ENCODE measurements at regions not wholly inside any gene's neighbourhood (a gene's known extent, or its start where the extent isn't known, plus 50 kb on each side); places are given as distances from the start of the nearest gene placed in this dataset.
"Not testable (repeated sequence)": the region's sequence is repeated elsewhere in the genome, so short reads cannot be mapped to it uniquely, and the experiment has no call there.

DNA sequence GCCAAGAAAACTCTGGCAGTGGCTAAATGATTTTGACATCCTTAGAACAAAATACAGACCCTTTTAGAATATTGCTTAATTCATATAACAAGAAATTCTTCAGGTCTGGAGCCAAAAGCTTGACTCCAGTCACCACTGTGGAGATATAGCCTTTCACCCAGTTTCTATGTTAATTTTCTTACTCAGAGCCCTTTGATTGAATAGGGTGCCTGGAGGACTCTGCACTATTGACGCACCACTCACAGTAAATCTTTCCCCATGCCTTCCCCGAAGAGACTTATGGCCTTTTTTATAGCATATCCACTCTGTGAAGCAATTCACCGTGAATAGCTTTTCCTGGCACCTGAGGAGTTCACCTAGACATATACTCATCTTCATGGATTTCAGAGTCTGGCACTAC, 613.8 kb downstream of the ZWINT start:
- no peak for DNase-seq (ENCODE audit: low spot score)

DNA sequence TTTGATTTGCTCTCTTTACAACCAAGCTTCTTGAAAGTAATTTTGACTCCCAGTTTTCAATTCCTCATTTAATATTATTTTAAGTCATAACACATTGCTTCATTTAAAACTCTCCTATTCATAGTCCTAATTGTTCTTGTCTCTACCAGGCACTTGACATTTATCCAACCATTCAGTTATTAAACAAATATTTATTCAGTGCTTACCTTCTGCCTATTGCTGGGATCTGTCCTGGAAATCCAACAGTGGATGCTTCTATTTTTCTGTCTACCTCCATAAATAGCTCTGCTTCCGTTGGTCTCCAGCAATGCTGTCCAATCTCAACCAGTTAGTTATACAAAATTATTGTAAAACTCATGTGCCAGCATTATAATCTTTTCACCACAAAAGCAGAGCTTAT, 615.1 kb downstream of the ZWINT start:
- DNase-seq (ENCODE audit: low spot score) = no peak

DNA sequence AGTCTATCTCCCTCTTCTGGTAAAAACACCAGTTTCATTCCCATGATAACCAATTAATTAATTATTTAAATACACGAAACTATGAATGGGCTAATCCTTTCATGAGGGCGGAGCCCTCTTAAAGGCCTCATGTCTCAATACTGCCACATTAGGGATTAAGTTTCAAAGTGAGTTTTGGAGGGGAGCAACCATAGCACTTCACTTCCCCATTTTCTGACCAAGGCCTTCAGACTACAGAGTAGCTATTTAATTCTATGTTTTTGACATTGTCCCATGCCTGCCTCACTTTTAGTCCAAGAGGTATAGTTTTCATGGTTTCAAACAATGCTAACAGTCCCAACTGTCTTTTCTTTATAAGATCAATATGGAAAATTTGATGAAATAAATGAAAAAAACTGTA, 618.6 kb downstream of the ZWINT start:
- no peak for DNase-seq (ENCODE audit: low spot score)

DNA sequence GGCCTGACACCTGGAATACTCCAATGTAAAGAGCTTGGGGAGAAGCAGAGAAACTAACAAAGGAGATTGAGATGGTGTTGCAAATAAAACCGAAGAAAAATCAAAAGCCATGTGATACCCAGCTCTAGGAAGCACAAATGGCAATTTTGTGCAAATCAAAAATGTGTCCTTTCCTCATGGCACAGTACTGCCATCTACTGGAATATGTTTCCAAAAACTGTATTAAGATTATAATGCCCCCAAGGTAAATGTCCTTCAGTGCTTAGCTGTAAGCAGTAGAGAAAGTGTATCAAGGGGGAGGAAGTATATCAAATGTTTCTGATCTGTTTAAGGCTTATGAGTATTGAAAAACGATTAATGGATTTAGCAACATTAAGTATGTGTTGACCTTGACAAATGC, 620.3 kb downstream of the ZWINT start:
- DNase-seq (ENCODE audit: low spot score) = not testable (repeated sequence)

DNA sequence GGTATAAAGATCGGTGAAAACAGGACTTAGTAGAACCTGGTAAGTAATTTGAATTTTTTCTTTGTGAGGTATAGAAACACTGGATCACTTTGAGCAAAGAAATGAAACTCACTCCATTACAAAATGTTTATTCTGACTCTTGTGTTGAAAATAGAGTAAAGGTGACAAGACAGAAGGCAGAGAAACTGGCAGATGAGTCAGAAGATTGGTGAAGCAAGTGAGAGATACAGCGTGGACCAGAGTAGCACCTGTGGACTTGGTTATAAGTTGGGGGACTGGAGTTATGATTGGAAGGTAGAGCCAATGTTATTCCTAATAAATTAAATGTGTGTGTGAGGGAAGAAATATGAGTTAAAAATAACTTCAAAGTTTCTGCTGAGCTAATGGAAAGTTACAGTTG, 620.9 kb downstream of the ZWINT start:
- no peak for DNase-seq (ENCODE audit: low spot score)

DNA sequence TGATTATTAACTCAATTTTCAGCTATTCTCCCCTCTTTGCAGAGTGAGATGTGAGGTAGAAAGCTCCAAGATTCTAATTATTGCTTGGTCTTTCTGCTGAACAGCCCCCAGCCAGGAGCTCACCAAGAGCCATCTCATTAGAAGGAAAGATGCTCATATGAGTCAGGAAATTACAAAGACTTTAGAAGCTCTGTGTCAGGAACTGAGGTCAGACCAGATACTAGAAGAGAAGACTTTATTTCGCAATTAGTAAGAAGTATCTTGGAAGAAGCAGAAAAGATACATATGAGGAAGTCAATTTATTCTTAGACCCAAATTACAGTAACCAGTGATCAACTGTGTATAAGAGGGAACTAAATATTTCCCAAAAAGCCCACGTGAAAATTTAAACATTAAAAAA, 626.9 kb downstream of the ZWINT start:
- DNase-seq (ENCODE audit: low spot score) = no peak

DNA sequence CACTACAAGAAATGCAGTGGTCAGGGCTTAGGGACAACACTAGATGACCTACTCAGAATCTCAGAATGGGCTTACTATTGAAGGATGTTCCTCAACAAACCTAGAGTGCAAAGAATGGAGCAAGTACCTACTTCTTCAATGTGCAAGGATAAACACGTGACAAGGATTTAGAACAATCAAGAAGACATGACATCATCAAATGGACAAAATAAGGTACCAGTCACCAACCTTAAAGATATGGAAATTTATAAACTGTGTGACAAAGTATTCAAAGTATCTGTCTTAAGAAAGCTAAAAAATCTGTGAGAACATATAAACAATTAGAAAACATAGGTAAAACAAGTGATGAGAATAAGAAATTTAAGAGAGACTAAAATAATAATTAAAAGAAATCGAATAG, 656.1 kb downstream of the ZWINT start:
- DNase-seq (ENCODE audit: low spot score) = no peak

DNA sequence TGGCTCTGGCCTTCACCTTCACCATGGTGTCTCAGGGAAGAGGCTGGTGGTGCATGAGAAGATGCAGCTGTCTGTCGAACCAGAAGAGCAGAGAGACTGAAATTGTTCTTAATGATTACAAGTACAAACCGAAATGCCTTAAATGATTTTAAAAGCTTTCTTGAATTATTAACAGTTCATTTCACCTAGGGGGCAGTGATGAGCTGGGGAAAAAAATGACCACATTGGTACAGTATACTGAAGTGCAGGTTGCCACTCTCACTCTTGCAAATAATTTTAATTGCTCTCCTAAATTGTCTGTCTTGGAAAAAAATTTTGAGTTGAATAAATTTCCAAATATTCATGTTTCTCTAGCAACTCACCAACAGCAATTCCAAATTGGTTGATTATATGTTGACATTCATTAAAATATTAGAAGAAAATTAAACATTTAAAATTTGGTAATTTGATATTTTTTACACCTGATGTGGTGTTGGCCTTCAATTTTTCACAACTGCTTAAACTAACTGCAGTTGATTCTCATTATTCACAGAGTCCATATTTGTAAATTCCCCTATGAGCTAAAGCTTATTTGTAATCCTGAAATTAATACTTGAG, 692.6 kb downstream of the ZWINT start:
- peak; percentile 0 for DNase-seq (ENCODE audit: low spot score)

DNA sequence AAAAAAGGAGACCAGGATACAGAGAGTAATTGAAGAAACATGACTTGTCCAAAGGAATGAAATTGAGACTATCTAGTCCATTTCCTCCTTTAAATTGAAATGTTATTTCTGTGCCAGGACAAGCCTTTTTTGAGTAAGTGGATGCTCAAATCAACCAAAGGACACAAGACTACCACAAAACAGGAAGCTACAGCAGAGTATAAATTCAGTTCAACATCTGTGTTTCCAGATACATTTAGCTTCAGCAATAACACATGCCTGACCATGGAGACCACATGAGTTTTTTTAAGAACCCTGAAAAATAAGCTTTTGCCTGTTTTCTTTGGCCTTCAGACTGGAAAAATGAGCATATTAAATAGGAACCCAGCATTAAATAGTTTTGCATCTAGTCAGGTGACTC, 707.5 kb downstream of the ZWINT start:
- no peak for DNase-seq (ENCODE audit: low spot score)

DNA sequence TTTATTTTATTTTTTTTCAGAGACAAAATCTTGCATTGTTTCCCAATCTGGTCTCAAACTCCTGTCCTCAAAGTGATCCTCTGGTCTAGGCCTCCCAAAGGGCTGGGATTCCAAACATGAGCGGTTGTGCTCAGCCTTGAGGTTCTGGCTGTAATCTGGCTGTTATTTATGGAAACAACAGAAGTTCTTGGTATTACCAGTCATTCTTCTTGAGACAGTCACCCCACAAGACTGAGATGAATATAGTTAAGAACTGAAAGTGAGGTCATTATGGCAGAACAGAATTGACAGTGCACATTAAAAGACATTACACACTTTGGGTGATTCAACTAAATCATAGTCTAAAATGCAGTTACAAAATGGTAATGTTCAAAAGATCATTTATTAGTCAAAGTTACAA, 719.5 kb downstream of the ZWINT start:
- no peak for DNase-seq (ENCODE audit: low spot score)

DNA sequence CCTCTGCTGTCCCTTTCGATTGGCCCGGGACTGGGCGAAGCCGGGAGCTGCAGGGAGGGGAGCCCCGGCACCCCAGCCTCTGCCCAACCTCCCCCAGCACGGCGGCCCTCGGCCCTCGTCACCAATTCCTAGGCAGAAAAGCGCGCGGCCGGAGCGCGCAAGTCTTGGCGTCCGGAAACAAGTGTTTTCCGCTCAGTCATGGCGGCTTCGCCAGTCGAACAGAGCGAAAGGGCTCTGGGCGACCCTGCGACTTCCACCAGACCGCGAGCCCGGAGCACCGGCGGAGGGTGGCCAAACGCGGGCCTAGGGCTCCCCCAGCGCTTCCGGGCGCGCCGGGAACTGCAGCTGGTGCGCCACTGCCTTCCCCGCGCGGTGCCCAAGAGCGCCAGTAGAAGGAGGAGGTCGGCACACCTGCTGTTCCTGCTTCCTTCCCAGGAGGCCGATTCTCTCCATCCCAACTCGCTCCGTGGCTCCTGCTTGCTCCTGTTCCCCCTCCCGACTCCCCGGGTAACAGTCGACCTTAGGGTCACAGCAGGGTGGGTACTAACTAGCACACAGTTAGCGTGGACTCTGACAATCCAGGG, 729.9 kb downstream of the ZWINT start:
- DNase-seq (ENCODE audit: low spot score) = peak; percentile 59

DNA sequence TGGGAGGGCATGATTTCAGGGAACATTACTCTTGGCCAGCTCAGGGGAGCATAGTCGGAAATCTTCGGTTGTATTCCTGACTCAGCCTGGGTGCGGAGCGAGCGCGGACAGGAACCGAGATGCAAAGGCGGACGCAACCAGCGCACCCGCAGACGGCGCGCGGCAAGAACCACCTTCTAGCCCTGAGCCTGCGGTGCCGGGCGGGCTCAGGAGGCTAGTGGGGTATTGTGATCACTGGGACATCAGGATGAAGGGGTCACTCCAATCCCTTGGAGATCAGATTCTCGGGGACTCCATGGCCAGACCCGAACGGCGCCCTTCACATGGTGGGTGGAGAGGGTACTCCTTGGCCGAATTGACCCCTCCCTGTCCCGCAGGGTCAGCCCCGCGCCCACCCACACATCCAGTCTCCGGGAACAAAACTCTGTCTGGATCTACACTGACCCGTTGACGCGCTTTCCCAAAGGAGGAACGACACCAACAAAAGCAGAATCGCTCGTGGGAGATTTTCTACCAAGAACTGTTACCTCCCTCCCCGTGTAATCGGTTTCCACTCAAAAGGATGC, 730.5 kb downstream of the ZWINT start:
- peak; percentile 6 for DNase-seq (ENCODE audit: low spot score)

DNA sequence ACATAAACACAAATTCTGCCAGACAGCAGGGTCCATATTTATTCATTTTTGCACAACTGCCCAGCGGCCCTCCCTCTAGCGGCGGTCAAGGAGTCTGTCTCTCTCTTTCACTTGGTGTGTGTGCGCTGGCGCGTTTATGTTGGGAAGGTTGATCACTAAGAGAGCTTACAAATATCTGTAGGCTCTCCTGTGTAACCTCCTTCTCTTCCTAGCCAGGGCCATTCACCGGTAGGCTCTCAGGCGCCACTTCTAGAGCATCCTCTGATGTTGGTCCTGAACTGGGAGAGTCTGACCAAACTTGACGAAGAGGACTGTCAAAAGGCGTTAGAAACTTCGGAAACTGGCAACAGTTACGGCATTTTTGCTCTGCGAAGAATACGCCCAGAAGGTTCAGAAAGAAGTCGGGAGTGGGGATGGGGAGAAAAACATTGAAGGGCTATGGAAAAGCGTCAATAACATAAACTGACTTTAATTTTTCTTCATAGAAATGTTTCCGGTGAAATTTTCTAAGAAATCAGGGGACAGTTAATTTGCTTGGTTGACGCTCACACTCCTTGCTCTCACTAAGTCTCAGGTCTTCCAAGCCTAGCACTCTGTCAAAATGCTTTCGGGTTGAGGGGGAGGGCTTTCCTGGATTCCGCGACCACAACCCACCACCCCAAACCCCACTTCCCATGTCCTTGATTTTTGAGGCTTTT, 731.1 kb downstream of the ZWINT start:
- DNase-seq (ENCODE audit: low spot score) = peak; percentile 46

DNA sequence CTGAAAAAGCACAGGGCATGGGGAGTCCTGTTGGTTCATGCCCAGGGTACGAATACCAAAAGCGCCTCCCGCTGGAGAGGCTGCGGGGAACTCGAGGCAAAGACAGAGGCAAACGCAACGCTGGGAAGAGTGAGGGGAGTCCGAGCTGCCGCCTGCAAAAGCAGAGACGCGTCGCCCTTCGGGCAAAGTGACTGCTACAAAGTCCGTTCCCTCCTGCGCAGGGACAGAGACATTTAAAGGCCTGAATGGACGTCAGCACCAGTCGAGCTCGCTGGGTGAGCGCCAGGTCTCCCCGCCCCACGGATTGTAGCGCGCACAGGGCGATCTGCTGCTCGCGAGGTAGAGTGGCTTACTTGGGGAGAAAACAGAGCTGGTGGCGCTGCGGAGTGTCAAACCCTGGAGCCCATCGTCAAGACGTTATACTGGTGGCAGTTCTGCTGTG, 732.8 kb downstream of the ZWINT start:
- peak; percentile 4 for DNase-seq (ENCODE audit: low spot score)

DNA sequence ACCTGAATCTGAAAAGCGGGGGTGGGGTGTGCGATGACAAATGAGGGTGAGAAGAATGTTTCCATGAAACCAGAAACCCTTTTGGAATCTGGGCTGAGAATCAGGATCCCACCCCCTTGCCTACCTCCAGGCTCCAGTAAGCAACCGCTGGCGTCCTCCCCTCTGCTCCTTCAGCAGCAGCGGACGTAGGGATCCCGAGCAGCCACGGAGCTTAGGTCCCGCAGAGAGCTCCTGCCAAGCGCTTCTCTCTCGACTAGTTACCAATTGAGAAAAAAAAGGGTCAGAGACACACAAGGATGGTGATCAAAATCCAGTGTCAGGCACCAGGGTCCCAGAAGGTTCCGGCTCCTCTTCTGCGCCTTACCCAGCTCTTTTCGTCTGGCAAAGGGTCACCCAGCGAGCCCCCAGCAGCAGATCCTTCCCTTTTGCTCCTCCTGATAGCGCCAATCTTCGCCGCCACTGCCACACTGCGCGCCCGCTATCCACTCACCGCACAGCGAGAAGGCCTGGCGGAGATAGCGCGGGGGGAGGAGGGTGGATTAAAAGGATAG, 733.5 kb downstream of the ZWINT start:
- no peak for DNase-seq (ENCODE audit: low spot score)

DNA sequence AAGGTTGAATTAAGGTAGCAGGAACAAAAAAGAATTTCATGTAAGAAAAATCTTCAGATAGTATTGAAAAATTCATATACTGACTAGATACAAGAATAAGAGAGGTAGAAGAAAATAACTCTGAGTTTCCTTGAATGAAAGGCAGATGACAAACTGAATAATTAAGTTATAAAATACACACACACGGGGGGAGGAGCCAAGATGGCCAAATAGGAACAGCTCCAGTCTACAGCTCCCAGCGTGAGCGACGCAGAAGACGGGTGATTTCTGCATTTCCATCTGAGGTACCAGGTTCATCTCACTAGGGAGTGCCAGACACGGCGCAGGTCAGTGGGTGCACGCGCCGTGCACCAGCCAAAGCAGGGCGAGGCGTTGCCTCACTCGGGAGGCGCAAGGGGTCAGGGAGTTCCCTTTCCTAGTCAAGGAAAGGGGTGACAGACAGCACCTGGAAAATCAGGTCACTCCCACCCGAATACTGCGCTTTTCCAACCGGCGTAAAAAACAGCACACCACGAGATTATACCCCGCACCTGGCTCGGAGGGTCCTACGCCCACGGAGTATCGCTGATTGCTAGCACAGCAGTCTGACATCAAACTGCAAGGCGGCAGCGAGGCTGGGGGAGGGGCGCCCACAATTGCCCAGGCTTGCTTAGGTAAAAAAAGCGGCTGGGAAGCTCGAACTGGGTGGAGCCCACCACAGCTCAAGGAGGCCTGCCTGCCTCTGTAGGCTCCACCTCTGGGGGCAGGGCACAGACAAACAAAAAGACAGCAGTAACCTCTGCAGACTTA, 759.2 kb downstream of the ZWINT start:
- DNase-seq (ENCODE audit: low spot score) = not testable (repeated sequence)

DNA sequence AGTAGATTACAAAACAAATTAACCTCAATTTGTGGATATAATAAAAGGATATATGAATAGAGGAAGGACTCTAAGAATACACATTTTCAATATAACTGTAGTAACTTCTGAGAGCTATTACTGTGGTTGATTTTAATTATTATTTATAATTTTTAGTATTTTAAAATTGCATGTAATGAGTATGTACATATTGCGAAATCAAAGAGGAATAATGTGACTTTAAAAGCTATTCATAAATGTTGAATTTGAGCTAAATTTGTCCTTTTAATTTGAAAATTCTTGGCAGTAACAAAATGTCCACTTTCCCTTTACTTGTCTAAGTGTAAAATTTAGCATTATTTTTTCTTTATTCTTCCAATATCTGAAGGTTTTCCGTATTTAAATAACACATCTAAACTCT, 750.6 kb upstream of the PCDH15 start:
- DNase-seq (ENCODE audit: low spot score) = no peak

DNA sequence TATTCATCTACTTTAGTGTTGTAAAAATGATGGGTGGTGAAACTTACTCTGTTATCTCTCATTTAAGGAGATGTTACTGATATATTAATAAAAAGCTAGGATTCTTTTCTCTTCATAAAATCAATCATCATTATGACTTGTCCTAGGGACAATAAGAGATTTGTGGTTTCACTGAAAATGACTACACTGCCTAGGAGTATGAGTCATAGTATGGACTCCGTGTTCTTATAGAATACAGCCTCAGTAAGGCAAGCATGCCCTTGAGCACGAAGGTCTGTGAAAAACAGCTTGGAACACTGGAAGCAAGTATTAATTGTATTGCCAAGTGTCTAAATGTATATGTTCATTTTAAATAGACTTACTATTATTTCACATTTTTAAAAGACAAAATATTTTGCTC, 749.2 kb upstream of the PCDH15 start:
- DNase-seq (ENCODE audit: low spot score) = no peak

DNA sequence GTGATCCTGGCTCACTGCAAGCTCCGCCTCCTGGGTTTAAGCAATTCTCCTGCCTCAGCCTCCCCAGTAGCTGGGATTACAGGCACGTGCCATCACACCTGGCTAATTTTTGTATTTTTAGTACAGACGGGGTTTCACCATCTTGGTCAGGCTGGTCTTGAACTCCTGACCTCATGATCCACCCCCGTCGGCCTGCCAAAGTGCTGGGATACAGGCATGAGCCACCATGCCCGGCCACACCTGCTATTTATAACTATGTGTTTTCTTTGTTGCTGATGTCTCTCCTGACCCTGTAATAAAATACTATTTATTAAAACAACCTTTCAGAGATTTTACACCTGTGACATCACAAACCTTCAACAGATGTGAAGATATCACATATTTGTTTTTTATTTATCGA, 736.5 kb upstream of the PCDH15 start:
- not testable (repeated sequence) for DNase-seq (ENCODE audit: low spot score)

DNA sequence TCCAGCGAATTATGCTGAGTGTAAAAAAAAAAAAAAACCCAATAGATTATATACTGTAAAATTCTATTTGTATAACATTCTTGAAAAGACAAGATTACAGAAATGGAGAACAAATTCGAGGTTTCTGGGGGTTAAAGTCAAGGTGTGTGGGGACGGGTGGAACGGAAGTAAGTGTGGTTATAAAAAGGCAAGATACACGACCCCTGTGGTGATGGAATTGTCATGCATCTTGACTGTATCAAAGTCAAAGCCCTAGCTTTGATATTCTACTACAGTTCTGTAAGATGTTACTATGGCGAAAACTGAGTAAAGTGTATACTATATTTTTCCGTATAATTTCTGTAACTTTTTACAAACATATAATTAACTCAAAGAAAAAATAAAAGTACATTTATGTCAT, 718.2 kb upstream of the PCDH15 start:
- DNase-seq (ENCODE audit: low spot score) = no peak

DNA sequence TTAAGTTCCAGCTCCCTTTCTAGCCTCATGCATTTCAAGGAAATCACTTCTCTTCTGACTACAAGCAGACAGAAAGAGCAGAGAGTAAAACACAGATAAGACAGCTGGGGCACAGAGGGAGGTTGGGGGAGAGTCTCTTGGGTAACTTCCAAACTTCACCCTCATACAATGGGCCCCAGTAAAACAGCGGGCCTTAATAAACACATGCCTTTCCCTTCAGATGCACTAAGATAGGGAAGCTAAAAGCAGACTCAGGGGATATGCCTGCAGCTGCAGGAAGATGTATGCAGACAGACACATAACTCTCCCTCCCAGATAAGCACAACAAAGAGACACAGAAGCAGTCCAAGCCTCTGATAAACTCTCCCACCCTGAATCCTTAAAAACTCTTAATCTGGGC, 717.4 kb upstream of the PCDH15 start:
- not testable (repeated sequence) for DNase-seq (ENCODE audit: low spot score)

DNA sequence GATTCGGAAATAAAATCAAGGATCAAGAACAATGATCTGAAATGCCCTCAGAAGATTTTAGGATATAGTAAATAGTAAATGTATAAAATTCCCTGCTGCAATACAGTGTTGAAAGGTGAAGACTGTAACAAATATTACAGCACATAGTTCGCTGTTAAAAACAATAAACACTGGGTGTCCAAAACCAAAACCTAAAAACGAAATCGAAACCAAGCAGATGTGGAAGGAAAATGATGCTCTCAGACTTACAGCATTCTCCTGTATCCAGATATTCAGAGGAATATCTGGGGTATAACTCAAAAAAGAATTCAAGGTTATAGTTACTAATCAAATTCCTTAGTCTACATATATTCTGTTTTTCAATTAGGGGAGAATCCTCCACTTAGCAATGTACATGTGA, 708.1 kb upstream of the PCDH15 start:
- no peak for DNase-seq (ENCODE audit: low spot score)

Data from HuH-7 (cell line).